Activated CD4-positive, alpha-beta T cell treated with anti-CD3 and anti-CD28 coated beads, Interleukin-2, Interleukin-4, amounts not matched to agents 100 ng/mL and 50 ng/mL, durations not matched to agents 16 hours and 8 hours (primary cell): ENCODE measurements at regions not wholly inside any gene's neighbourhood (a gene's known extent, or its start where the extent isn't known, plus 50 kb on each side); places are given as distances from the start of the nearest gene placed in this dataset.
"Not testable (repeated sequence)": the region's sequence is repeated elsewhere in the genome, so short reads cannot be mapped to it uniquely, and the experiment has no call there.

Experiments used
- DNase-seq: peaks from one replicate; pipeline ENCODE4 v3.0.0-alpha.2; 2020; ENCODE audit warnings: low spot score

DNA sequence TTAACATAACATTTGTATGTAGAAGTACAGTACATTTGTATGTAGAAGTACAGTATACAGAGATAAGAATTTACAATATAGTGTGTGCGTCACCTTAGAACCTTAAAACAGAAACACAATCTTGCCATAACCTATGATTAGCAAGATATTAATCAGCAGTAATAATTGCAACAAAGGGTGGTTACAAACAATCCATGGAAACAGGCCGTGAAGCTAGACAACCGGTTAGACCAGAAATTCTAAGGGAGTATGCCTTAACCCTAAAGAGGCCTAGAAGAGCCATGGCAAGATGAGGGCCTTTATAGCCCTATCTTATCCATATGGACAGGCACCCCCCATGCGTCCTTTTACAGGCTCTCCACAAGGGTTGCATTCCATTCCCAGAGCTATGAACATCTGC is 605.9 kb downstream of the KCNT2 start:
- DNase-seq = not testable (repeated sequence)

DNA sequence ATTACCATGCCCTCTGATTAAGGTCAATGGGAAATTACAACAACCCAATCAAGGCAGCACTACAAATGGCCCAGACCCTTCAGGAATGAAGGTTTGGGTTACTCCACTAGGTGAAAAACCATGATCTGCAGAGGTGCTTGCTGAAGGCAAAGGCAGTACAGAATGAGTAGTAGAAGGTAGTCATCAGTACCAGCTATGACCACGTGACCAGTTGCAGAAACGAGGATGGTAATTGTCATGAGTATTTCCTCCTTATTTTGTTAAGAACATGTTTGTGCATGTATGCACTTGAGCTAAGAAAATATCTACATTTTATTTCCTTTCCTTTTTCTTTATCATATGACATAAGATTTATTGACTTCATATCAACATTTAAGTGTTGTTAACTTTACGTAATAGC is 607.1 kb downstream of the KCNT2 start:
- DNase-seq = no peak

DNA sequence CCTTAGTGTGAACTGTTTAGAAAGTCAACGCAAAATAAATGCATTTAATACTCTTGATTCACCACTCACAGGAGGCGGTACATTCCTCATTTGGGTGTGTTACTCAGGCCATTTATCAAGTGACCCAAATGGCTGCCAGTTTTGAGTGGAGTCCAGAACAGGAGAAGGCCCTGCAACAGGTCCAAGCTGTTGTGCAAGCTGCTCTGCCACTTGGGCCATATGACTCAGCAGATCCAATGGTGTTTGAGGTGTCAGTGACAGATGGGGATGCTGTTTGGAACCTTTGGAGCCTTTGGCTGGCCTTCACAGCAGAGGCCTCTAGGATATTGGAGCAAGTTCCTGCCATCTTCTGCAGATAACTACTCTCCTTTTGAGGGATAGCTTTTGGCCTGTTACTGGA is 609.2 kb downstream of the KCNT2 start:
- DNase-seq = no peak

DNA sequence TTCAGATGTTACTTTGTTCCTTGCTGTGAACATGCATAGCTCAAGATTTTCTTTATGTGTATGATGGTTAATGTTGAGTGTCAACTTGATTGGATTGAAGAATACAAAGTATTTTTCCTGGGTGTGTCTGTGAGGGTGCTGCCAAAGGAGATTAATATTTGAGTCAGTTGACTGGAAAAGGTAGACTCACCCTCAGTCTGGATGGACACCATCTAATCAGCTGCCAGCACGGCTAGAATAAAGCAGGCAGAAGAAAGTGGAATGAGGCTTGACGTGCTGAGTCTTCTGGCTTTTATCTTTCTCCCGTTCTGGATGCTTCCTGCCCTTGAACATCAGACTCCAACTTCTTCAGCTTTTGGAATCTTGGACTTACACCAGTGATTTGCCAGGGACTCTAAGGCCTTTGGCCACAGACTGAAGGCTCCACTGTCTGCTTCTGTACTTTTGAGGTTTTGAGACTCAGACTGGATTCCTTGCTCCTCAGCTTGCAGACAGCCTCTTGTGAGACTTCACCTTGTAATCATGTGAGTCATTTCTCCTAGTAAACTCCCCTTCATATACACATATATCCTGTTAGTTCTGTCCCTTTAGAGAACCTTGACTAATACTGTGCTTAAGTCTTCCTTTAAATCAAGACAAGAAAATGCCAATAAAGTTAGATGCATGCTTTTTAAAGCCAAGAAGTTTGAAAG is 626.6 kb downstream of the KCNT2 start:
- no peak for DNase-seq

DNA sequence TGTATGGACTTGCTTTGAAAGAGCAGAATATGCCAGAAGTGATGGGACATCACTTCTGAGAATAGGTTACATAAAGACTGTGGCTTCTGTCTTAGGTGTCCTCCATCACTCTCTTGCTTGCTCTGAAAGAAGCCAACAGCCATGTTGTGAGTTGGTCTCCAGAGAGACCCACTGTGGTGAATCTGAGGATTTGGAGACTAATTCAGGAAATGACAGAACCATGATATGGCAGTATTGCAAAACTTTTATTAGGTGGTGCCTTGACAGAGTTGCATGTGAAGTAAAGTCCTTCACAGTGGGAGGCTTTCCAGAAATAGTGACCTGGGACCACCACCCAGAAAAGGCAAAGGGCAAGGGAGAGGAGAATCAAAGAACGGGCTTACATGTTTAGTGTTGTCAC is 628.6 kb downstream of the KCNT2 start:
- no peak for DNase-seq

DNA sequence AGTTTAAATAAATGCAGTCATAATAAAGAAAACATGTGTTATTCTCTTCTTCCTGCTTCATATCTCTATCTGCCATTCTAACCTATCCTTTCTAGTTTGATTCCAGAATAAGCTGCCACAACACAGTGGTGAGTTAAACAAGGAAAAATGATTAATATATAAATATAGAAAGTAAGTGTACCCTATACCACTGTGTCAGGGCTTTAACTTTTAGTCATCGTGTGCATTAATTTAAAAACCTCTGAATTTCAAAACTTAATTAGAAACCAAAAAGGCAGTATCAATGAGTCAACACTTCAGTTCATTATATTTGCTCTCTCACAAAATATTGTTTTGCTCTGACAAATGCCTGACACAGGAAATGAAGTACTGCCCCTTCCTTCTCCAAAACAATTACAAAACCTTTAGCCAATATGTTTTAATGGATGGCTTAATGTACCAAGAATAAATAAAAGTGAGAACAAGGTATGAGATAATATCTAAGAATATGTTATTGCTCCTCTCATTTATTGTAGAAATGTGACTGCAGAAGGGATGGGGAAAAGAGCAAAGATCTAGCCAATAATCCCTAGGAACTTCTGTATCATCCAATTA is 634.8 kb downstream of the KCNT2 start:
- no peak for DNase-seq

DNA sequence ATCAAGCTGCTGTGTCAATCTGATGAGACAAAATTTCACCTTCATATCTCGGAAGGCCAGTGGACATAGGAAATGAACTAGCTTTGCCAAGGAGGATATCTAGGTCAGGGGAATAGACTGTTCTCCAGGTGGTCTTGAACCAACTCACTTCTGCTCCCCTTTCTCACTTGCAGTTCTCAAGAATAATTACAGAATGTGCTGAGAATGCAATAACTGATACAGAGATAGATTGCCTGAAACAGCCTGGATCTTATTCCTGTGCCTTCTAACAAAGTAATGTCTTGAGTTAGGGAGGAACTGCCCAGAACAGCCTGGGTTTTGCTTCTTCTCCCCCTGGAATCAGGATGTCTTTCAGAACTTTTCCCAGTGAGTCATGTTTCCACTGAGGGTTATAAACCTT is 636.7 kb downstream of the KCNT2 start:
- DNase-seq = no peak

DNA sequence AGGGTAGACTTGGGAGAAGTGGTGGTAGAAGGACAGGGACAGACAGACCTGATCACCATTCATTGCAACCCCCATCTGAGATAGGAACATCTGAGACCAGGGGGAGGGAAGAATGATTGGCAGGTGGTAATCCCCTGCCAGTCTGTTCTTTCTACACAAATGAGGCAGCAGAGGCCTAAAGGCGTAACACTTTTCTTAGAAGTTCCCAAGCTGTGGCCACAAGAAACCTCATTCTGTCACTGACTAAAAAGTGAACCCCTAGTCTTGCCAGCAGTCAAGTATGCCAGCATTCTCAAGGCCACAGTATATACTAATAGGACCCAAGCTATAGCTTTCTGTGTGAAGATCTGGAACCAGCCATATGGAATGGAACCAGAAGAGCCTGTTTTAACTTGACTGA is 638.0 kb downstream of the KCNT2 start:
- DNase-seq = no peak

DNA sequence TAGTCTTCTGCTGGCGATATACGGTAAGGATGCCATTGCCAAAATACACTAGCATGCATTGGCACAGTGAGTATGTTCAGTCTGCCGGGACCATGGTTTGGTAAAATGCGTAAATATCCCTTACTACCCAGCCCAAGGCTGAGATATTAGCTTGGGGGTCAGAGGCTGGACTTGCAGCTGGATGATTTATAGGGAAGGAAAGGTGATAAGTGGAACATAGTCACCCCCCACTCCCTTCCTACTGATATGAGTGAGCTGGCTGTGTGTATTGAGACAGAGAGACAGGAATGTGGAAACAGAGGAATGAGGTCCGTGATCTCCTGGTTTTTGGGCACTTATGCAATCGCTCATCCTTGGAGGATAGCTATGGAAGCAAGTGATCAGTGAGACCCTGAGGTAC is 642.8 kb downstream of the KCNT2 start:
- DNase-seq = no peak

DNA sequence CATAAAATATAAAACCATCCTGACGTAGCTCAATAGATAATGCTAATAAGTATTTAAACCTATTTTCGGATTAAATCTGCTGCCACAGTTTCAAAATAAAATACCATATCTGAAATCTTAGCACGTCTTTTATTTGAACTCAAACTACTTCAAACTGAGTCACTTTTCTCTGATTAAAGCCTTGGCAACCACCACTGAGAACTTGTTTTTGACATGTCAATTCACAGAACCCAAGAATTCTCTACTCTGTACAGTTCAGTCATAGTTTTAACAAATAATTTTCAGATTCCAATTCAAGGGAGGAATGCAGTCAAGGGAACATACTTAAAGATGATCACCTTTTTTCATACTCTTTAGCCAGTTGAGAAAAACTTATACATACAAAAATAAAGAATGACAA is 643.2 kb downstream of the KCNT2 start:
- DNase-seq = no peak

DNA sequence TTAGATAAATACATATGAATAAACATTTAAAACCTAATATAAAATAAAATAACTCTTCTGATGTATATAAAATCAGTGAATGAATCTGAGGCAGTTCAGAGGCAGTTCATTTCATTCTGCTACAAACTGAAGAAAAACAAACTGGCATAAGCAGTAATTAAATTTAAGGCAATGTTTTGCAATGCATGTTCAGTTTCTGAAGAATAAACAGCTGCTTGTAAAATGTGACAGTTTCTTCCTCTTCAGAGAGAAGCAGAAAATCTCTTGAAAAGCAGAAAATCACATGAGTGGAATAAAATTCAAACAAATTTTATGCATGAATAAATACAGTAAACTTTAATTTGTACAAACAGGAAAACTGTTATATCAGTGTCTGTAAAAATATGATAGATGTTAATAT is 643.7 kb downstream of the KCNT2 start:
- DNase-seq = no peak

DNA sequence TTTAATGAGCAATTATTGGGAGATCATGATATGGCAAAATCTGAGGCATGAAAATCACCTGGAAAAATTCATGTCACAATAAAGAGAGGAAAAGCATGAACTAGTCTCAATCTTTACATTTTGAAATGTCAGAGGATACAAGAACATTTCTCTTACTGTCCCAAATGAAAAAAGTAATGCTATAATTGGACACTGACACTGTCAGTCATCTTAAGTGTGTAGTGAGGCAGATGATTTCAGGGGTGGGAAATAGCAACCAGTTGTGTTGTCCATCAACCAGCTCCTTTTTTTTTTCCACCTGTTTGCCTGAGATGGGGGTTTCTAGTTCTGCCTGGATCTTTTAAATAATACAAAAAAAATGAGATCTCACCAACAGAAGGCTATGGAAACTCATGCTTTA is 646.2 kb downstream of the KCNT2 start:
- no peak for DNase-seq

DNA sequence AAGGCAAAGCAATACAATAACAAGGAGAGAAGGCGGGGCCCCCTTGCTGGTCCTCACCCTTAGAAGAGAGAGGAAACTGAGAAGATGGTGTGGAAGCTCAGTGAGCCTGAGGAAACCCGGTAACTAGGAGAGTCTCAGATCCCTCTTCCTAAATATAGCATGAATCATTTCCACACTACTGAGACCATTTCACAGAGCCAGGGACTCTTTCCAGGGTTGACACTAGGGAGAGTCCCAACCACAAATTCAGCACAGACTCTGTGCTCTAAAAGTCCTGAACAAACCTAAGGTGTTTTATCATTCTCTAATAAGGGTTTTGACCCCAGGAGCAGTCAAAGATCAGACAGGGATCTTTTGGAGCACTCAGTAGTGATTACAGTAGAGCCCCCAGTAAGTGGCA is 647.7 kb downstream of the KCNT2 start:
- DNase-seq = no peak

DNA sequence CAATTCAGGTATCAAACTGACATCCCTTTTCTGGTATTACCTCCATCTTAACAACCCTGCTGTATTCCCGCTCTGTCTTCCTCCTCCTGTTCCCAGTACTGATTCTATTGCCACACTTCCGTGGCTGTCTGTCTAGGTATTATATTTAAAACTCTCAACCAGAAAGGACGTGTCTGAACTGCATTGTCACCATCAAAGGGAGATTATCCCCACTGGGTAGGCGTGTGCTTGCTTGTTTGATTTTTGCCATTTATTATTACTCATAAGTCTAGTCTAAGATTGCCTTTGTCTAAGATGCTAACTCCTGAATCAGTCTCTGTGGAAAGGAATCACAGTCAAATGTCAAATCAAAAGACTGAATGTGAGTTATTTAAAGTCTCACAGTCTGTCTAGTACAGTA is 650.1 kb downstream of the KCNT2 start:
- no peak for DNase-seq

DNA sequence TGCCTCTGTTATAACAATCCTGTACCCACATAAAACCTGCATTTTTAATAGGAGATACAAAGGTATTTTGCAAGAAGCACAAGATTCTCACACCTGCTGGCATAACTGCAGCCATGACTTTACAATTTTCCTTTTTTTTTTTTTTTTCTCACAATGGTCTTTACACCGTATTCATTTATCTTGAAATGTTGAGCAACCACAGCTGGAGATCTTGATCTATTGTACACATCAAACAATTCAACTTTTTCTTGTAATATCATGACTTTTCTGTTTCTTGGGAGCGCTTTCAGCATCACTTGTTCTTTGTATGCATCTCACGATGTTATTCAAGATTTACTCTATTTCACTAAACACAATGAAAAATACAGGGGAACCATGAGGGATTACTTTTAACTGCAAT is 651.4 kb downstream of the KCNT2 start:
- DNase-seq = no peak

DNA sequence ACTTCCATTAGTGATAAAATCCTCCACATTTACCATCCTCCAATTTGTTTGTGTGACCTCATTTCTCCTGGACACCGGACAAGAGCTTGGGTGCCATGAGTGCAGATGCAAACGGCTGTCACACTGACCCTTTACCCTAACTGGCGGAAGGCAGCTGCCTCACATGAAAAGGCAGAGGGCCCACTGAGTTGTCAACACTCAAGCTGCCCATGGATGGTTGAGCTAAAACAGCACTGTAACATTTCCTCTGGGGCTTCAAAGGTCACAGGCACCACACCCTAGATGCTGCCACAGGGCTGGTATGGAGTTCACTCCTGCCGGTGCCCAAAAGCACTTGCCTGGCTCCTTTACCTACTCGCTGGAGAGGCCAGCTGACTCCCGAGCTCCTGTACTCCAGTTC is 653.4 kb downstream of the KCNT2 start:
- no peak for DNase-seq

DNA sequence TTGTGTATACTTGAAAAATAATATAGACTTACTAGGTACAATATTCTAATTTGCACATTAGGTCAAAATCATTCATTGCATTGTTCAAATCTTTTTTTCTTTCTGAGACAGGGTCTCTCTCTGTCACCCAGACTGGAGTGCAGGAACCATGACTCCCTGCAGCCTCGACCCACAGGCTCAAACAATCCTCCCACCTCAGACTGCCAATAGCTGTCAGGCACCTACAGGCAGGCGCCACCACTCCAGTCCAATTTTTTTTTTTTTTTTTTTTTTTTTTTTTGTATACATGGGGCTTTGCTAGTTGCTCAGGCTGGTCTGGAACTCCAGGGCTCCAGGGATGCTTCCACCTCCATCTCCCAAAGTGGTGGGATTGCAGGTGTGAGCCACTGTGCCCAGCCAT is 656.9 kb downstream of the KCNT2 start:
- no peak for DNase-seq

DNA sequence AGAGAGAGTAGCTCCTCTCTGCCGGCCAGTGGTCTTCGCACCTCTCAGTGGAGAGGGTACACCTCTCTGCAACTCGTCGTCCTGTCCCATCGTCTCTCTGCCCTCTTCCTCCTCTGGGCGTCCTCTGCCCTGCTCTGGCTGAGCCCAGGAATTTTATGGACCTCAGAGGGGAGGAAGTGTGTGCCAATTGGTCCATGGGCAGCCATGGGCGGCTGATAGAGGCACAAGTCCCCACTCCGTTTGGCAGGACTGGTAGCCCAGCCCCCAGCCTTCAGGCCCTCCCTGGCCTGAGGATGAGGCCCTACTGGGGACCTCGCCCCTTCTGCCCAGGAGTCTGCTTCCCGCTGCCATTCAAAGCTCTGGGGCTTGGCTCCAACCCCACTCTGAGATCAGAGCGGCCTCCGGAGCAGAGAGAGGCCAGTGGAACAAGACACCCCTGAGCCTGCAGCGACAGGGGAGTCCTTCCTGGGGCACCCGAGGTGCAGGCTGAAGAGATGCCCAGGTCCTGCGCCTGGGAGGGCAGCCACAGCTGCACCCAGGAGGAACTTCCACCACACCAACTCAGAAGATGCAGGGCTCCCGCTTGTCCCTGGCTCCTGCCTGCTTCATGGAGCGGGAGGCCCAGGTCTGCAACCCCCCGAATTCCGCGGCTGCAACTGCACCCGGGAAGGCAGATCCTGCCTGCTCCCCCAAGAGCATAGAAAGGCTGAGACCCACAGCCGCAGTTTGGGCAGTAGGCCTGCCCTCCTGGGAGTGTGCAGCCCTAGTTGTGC is 659.9 kb downstream of the KCNT2 start:
- DNase-seq = no peak

DNA sequence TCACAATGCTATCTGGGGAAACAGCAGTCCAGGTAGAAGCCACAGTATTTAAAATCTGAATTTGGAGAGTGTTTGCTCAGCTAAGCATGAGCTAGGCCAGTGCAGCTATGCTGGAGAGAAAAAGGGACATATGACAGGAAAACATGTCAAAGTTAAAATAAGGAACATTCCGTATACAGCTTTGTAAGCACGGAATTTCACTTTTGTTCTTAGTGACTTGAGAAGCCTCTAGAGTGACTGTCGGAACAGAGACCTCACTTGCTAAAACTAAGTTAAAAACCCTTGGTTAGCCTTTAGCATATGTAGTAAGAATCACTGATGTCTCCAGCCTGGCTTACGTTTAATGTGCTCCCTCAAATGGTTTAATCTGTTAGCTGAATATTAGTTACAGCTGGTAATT is 661.7 kb downstream of the KCNT2 start:
- DNase-seq = no peak

DNA sequence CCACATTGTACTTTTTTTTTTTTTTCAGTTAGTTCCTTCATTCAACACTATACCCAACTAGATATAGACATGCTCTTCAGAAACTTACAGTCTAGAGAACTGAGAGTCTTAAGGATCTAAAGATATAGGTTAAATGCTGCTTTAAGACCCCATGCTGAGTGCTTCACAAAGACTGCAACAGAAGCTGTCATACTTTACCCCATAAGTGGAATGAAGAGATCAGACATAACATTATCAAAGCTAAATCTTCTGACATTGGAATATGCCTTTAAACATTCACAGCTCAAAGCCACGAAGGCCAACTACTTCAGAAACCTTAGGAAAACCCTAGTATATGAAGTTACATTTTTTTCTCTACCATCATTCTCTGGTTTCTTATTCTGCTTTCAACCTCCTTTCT is 666.4 kb downstream of the KCNT2 start:
- no peak for DNase-seq

DNA sequence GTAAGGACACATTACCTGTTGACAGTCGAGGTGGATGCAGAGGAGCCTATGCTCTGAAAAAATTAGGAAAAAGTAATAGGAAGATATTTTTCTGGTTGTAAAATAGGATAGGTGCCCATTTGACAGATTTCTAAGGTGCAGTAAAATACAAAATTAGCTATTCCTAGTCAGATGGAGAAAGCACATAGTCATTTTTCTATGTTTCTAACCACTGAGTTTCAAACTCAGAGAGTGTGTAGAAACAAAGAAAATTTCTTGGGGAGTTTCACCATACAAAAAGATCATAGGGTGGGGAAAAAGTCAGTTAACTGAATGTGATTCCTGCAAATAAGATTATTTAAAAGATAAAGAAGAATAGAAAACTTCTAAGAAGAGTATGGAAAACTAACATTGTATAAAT is 666.9 kb downstream of the KCNT2 start:
- DNase-seq = no peak

DNA sequence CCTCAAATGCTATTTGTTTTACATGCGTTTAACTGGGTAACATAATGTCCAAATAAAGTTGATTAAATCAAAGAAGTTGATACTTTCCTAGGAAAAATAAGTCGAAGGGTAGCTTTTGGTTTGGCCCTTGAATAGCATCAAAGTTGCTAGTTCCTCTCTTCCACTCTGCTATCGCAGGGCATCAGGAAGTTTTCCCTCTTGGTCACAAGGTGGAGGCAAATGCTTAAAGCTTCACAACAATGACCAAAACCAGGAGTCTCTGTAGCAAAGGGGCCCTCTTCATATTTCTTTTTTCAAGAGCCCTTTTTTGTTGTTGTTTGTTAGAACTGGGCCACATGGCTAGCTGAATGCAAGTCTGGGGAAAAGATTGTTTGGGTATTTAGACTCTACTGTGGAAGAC is 668.4 kb downstream of the KCNT2 start:
- no peak for DNase-seq

DNA sequence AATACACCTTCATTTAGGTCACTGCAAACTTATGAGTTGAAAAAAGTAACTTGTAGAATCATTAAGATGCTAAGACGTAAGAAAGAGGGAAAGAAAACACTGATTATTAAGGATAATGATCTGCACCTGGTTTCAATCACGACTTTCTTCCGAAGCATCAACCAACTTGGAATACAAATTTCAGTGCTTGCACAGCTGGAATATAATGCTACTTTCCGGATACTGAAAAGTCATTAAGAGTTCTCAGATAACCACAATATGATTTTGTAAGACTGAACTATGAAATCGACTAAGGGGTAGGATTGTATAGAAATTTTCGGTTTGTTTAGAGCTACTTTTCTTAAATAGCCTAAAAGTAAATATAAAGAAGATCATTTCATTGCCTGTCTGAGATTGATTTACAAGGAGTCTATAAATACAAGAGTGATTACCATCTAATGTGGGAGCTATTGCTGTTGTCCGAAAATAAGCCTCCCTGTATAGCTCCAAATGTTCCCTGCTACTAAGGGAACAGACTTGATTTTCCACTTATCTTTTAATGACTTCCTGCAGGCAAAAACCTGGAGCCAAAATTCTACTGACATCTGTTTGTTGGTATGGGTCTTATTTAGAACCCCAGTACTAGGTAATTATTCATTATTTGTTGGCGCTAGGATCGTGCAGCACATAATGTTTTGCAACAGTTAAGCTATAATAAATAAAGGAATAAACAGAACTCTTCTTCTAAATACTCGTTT is 673.3 kb downstream of the KCNT2 start:
- no peak for DNase-seq
